IMR-90 (cell line): ENCODE measurements at regions not wholly inside any gene's neighbourhood (a gene's known extent, or its start where the extent isn't known, plus 50 kb on each side); places are given as distances from the start of the nearest gene placed in this dataset.

Experiments used
- ATAC-seq: fragments of 200-7000 bp; cut with Tn5 transposase; 2 replicates; pipeline ENCODE4 v1.9.1; 2020; ENCODE audit warnings: low read depth, mild to moderate bottlenecking, moderate library complexity
- BruUV-seq: library from RNA; stranded (reverse); fragments of 400-500 nt; replicated peaks from 2 replicates; lab custom pipeline; 2021; lab: Mats Ljungman, UMichigan
- CTCF ChIA-PET: fragments of 300-600 bp; formaldehyde crosslinking; extraction: SDS; loops from one replicate; lab custom pipeline; 2021; ENCODE audit warnings: antibody characterized with exemption; lab: Yijun Ruan, JAX
- POLR2A ChIA-PET: fragments of 300-600 bp; sonication (Branson Sonifier 250); formaldehyde crosslinking; loops from one replicate; lab custom pipeline; 2022; ENCODE audit warnings: antibody characterized with exemption; ENCODE audit not compliant: unreplicated experiment; lab: Charles Lee
- DNase-seq: peaks from one replicate; pipeline ENCODE4 v3.0.0; 2013
- H2AFZ ChIP-seq: replicated peaks from 2 replicates; pipeline ENCODE3; 2013; ENCODE audit warnings: low read length, mild to moderate bottlenecking; ENCODE audit not compliant: poor library complexity
- H2AK5ac ChIP-seq: 2 replicates; pipeline ENCODE4 v1.6.1; 2013; ENCODE audit warnings: low read depth, low read length, inconsistent platforms
- H2AK9ac ChIP-seq: replicated peaks from 2 replicates; pipeline ENCODE3; 2013; ENCODE audit warnings: mild to moderate bottlenecking, low read depth, low read length, moderate library complexity; ENCODE audit not compliant: poor library complexity
- H2BK120ac ChIP-seq: 2 replicates; pipeline ENCODE4 v1.6.1; 2013; ENCODE audit warnings: low read depth, low read length, inconsistent platforms
- H2BK15ac ChIP-seq: 3 replicates; pipeline ENCODE4 v1.6.1; 2013; ENCODE audit warnings: low read depth, low read length, inconsistent platforms
- H2BK20ac ChIP-seq: 2 replicates; pipeline ENCODE4 v1.6.1; 2013; ENCODE audit warnings: low read depth, mild to moderate bottlenecking, inconsistent platforms, low read length, moderate library complexity
- H2BK5ac ChIP-seq: 2 replicates; pipeline ENCODE4 v1.6.1; 2013; ENCODE audit warnings: mild to moderate bottlenecking, low read depth, low read length, inconsistent platforms; ENCODE audit not compliant: poor library complexity, severe bottlenecking
- H3K14ac ChIP-seq: replicated peaks from 2 replicates; pipeline ENCODE4 v1.6.1; 2013; ENCODE audit warnings: low read depth, low read length, inconsistent platforms
- H3K18ac ChIP-seq: 2 replicates; pipeline ENCODE4 v1.6.1; 2013; ENCODE audit warnings: low read depth, low read length, control low read depth
- H3K23ac ChIP-seq: 2 replicates; pipeline ENCODE4 v1.6.1; 2013; ENCODE audit warnings: low read depth, low read length, inconsistent platforms
- H3K27ac ChIP-seq: 2 replicates; pipeline ENCODE4 v1.5.1; 2013; ENCODE audit warnings: mild to moderate bottlenecking, control low read depth, low read length; ENCODE audit not compliant: insufficient read depth
- H3K27me3 ChIP-seq: 2 replicates; pipeline ENCODE4 v1.6.1; 2013; ENCODE audit warnings: low read length; ENCODE audit not compliant: control insufficient read depth, insufficient read depth
- H3K36me3 ChIP-seq: 2 replicates; pipeline ENCODE4 v1.6.1; 2013; ENCODE audit warnings: low read length, mixed read lengths; ENCODE audit not compliant: control insufficient read depth, insufficient read depth
- H3K4ac ChIP-seq: 2 replicates; pipeline ENCODE4 v1.6.1; 2013; ENCODE audit warnings: low read depth, low read length, inconsistent platforms
- H3K4me1 ChIP-seq: 2 replicates; pipeline ENCODE4 v1.6.1; 2013; ENCODE audit warnings: low read length, mixed read lengths; ENCODE audit not compliant: control insufficient read depth, insufficient read depth
- H3K4me2 ChIP-seq: 2 replicates; pipeline ENCODE4 v1.6.1; 2013; ENCODE audit warnings: low read depth, mild to moderate bottlenecking, control low read depth, low read length, moderate library complexity
- H3K4me3 ChIP-seq: 2 replicates; pipeline ENCODE4 v1.5.1; 2013; ENCODE audit warnings: low read depth, mild to moderate bottlenecking, control low read depth, low read length, moderate library complexity; ENCODE audit not compliant: insufficient read depth
- H3K56ac ChIP-seq: 2 replicates; pipeline ENCODE4 v1.6.1; 2013; ENCODE audit warnings: low read length, inconsistent platforms; ENCODE audit not compliant: insufficient read depth; ENCODE audit errors: extremely low read depth
- H3K79me1 ChIP-seq, 2 experiments: 2 replicates each; pipeline ENCODE4 v1.6.1; 2013; ENCODE audit warnings: low read length in 2 of 2, inconsistent platforms in 1 of 2, low read depth in 1 of 2
- H3K9ac ChIP-seq: 2 replicates; pipeline ENCODE4 v1.6.1; 2013; ENCODE audit warnings: low read depth, low read length, control low read depth
- H3K9me1 ChIP-seq: 2 replicates; pipeline ENCODE4 v1.6.1; 2013; ENCODE audit warnings: low read length, inconsistent platforms; ENCODE audit not compliant: insufficient read depth
- H3K9me3 ChIP-seq: 2 replicates; pipeline ENCODE4 v1.6.1; 2013; ENCODE audit warnings: low read length; ENCODE audit not compliant: control insufficient read depth, insufficient read depth
- H4K20me1 ChIP-seq: 2 replicates; pipeline ENCODE4 v1.6.1; 2013; ENCODE audit warnings: low read length, inconsistent platforms; ENCODE audit not compliant: insufficient read depth
- H4K5ac ChIP-seq: 2 replicates; pipeline ENCODE4 v1.6.1; 2013; ENCODE audit warnings: mild to moderate bottlenecking, low read depth, low read length, control low read depth
- H4K8ac ChIP-seq, 2 experiments: 2 replicates each; pipeline ENCODE4 v1.6.1; 2013; ENCODE audit warnings: low read depth in 2 of 2, low read length in 2 of 2, control low read depth in 1 of 2, inconsistent platforms in 1 of 2
- H4K91ac ChIP-seq: 2 replicates; pipeline ENCODE4 v1.6.1; 2013; ENCODE audit warnings: low read depth, low read length, inconsistent platforms; ENCODE audit not compliant: insufficient read depth
- BHLHE40 ChIP-seq: fragments of 150-350 bp; IDR thresholded peaks from 2 replicates; pipeline ENCODE4 v1.6.1; 2016; ENCODE audit warnings: mild to moderate bottlenecking, low read depth, low read length
- CEBPB ChIP-seq: IDR thresholded peaks from 2 replicates; pipeline ENCODE4 v1.6.1; 2012; ENCODE audit warnings: low read depth, low read length, improper control_type of control experiment
- CHD1 ChIP-seq: IDR thresholded peaks from 2 replicates; pipeline ENCODE4 v1.6.1; 2012; ENCODE audit warnings: low read depth, low read length, improper control_type of control experiment
- CTCF ChIP-seq: conservative IDR thresholded peaks from 2 replicates; pipeline ENCODE4 v1.5.1; 2012; ENCODE audit warnings: mild to moderate bottlenecking, low read depth, low read length, improper control_type of control experiment
- ELK1 ChIP-seq: fragments of 150-350 bp; IDR thresholded peaks from 2 replicates; pipeline ENCODE4 v1.6.1; 2016; ENCODE audit warnings: low read depth, mild to moderate bottlenecking, low read length, moderate library complexity, borderline replicate concordance
- FOS ChIP-seq: fragments of 150-350 bp; IDR thresholded peaks from 2 replicates; pipeline ENCODE4 v1.6.1; 2016; ENCODE audit warnings: low read depth, low read length
- MAFK ChIP-seq: IDR thresholded peaks from 2 replicates; pipeline ENCODE4 v1.6.1; 2012; ENCODE audit warnings: low read depth, low read length, improper control_type of control experiment
- MAZ ChIP-seq: IDR thresholded peaks from 2 replicates; pipeline ENCODE4 v1.6.1; 2012; ENCODE audit warnings: low read depth, mild to moderate bottlenecking, low read length, improper control_type of control experiment, moderate library complexity, borderline replicate concordance
- MXI1 ChIP-seq: IDR thresholded peaks from 2 replicates; pipeline ENCODE4 v1.6.1; 2012; ENCODE audit warnings: low read depth, mild to moderate bottlenecking, low read length, moderate library complexity, borderline replicate concordance
- NFE2L2 ChIP-seq: fragments of 150-350 bp; IDR thresholded peaks from 2 replicates; pipeline ENCODE4 v1.6.1; 2016; ENCODE audit warnings: low read depth, mild to moderate bottlenecking, low read length
- POLR2A ChIP-seq: IDR thresholded peaks from 2 replicates; pipeline ENCODE4 v1.6.1; 2012; ENCODE audit warnings: mild to moderate bottlenecking, low read depth, low read length
- RAD21 ChIP-seq: IDR thresholded peaks from 2 replicates; pipeline ENCODE4 v1.6.1; 2012; ENCODE audit warnings: low read length, improper control_type of control experiment
- RCOR1 ChIP-seq: IDR thresholded peaks from 2 replicates; pipeline ENCODE4 v1.6.1; 2012; ENCODE audit warnings: mild to moderate bottlenecking, low read length, improper control_type of control experiment; ENCODE audit not compliant: insufficient replicate concordance
- RFX5 ChIP-seq: IDR thresholded peaks from 2 replicates; pipeline ENCODE4 v1.8.0; 2012; ENCODE audit warnings: low read depth, mild to moderate bottlenecking, low read length, moderate library complexity
- SMC3 ChIP-seq: fragments of 150-350 bp; IDR thresholded peaks from 2 replicates; pipeline ENCODE4 v1.6.1; 2016; ENCODE audit warnings: low read depth, mild to moderate bottlenecking, antibody characterized with exemption, low read length, moderate library complexity
- WGBS, 2 experiments: methylation state at CpG; one replicate each; pipeline versions ENCODE4 v1.1.5 to v1.1.7; 2013; ENCODE audit warnings: missing lambda C conversion rate in 2 of 2; ENCODE audit not compliant: insufficient read length in 1 of 2; ENCODE audit errors: extremely low coverage in 2 of 2; 5-methylcytosine and 5-hydroxymethylcytosine counted together
- dilution Hi-C: fragments of 300-500 bp; cut with HindIII; formaldehyde crosslinking; loops from one replicate; pipeline ENCODE4 v1.14.3; 2018; ENCODE audit warnings: low sequenced_read_pairs; ENCODE audit not compliant: unreplicated experiment
- in situ Hi-C: fragments of 300-500 bp; cut with MboI; formaldehyde crosslinking; loops from 3 replicates; pipeline ENCODE4 v1.14.3; 2019; ENCODE audit warnings: low sequenced_read_pairs, inconsistent platforms, mixed read lengths
- intact Hi-C: fragments of 100-400 bp; cut with micrococcal nuclease; formaldehyde crosslinking; loops from 2 replicates; pipeline ENCODE4 v1.10.0; 2022

GRCh38 chr14:104469591-104469990 is 110.0 kb upstream of the C14orf180 start:
- Histone ChIP-seq H3K56ac (no peak overlapping the region), H2BK120ac (no peak overlapping the region), H3K9me1 (no peaks in the 10 kb centered on the region), H2BK5ac (no peak overlapping the region), H3K27me3 (no peaks in the 10 kb centered on the region), H3K4ac (no peak overlapping the region), H2BK15ac (no peak overlapping the region), H2AK5ac (no peak overlapping the region), H2AFZ (no peak overlapping the region), H3K4me2 (no peak overlapping the region), H3K36me3 (no peaks in the 10 kb centered on the region), H3K14ac (no peak overlapping the region), H2BK20ac (no peak overlapping the region), H3K4me3 (no peak overlapping the region), H3K9me3 (peaks cover 12% of the 10 kb centered on the region), H2AK9ac (no peak overlapping the region), H3K4me1 (no peaks in the 10 kb centered on the region), H4K8ac (no peak overlapping the region), H4K91ac (no peak overlapping the region), H3K79me1 (no peaks in the 10 kb centered on the region), H3K9ac (no peak overlapping the region), H4K5ac (no peak overlapping the region), H4K20me1 (no peaks in the 10 kb centered on the region), H3K27ac (no peak overlapping the region), H3K23ac (no peak overlapping the region), H3K18ac (no peak overlapping the region)
- intact Hi-C loops (no loop called here), in situ Hi-C loops (no loop called here), dilution Hi-C loops (no loop called here)
- no peak for DNase-seq
- no peak for ATAC-seq
- WGBS, 2 experiments: 57% methylated on average over 1 of the region's 6 CpGs; no CpG with 5 or more reads in 1 of the 2 experiments
- ChIA-PET POLR2A (interaction anchor here (0.6 kb wide), 1 partner anchor 14 kb away, joined by 4 read pairs; no protein-coding TSS in a partner anchor), CTCF (no interaction called here)
- TF ChIP-seq ELK1 (no peak), MXI1 (no peak), RCOR1 (no peak), NFE2L2 (no peak), CEBPB (no peak), FOS (no peak), CTCF (no peak), RFX5 (no peak), SMC3 (no peak), POLR2A (no peak), MAFK (no peak), CHD1 (no peak), BHLHE40 (no peak), MAZ (no peak), RAD21 (no peak)
- BruUV-seq: no TSS peak
